Eye (tissue), 1 donor: ENCODE measurements at regions not wholly inside any gene's neighbourhood (a gene's known extent, or its start where the extent isn't known, plus 50 kb on each side); places are given as distances from the start of the nearest gene placed in this dataset.
"Not testable (repeated sequence)": the region's sequence is repeated elsewhere in the genome, so short reads cannot be mapped to it uniquely, and the experiment has no call there.

Experiments used
- DNase-seq: peaks from one replicate; pipeline ENCODE4 v3.0.0-alpha.2; 2015

DNA sequence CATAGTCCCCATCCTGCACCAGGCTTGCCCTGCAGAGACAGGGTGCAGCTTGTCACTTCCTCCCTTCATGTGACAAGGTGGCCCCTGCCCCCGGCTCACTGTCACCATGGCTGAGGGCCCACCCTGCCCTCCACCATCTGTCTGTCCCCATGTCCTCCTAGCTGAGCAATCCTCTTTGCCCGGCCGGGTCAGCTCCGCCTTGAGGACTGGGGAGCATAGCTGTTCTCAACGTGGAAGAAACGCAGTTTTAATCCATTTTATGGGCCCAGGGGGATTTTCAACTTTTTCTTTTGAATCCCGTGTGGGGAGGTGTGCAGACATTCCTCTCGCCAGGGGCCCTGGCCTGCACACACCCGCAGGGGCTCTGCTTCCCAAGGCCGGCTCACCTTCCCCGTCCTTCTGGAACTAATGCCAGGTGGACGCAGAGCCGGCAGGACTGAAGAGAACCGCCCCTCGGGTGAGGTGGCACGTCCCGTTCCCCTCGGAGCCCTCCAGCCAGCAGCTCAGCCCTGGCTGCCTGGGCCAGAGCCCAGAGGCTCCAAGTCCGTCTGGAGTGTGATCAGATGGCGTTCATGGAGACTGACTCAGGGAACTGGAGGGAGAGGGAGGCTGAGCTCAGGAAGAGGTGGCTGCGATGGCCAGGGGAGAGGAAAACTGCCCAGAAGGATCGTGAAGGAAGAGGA, 1108.7 kb downstream of the BRD1 start:
- DNase-seq: no peak

DNA sequence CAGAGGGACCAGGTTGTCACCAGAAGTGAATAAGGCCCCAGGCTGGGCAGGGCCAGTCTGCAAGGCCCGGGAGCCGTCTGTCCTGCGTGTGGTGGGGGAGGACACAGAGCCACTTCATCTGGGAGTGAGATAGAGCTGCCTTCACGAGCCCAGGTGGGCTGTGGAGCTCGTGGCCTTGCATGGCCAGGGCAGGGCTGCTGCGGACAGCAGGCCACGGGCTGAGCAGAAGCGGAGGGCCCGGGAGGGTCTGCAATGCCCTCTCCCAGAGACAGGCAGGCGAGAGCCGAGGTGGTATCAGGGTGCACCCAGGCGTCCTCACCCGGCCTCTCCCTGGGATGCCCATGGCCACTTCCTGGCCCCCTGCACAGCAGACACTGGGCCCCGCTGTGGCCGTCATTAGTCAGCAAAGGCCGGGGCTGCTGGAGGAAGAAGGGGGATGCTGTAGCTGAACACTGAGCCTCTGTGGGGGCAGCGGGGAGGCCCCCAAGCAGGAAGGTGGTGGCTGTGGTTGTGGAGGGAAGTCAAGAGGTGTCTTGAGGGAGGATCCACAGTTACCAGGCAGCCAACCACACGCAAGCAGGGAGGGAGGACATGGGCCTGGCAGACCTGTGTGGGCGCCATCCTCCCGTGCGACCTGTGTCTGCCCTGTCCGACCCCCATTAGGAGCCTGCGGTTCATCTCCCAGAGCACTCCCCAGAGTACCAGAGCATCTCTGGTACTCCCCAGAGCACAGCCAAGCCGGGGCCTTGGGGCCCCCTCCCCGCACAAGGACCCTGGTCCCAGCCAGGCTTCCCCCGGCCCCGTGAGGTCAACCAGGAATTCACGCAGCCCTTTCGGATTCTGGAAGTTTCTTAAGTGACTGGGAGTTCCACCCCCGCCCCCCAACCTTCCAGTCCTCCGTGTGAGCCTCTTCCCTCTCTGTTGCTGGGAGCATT, 1109.5 kb downstream of the BRD1 start:
- no peak for DNase-seq

DNA sequence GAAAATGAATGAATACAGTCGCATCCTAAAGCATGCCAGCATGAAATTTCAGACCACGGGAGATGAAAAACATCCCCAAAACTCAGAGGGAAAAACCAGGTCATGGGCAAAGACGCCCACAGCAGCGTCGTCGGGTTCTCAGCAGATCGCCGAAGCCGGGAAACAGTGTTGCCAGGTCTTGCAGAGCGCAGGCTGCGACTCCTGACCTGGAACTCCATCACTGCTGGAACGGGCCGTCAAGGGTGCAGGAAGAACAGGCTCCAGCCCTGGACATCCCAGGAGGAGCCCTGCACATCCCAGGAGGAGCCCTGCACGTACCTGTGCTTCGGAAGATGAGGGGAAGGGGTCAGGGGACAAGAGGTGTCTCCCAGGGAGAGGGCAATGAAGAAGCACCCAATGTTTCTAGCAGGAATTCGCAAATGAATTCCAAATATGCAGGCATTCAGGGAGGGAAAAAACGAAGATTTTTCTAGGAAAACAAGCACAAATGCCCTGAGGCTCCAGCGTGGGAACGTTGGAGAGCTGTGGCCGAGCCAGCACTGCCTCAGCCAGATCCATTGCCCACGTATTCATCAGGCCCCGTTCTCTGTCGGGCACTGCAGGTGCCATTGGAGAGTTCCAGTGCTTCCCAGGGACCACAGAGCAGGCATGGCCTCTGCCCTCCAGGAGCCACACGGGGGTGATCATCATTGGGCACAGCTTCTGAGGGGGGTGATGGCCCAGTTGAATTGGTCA, 1110.4 kb downstream of the BRD1 start:
- DNase-seq: no peak

DNA sequence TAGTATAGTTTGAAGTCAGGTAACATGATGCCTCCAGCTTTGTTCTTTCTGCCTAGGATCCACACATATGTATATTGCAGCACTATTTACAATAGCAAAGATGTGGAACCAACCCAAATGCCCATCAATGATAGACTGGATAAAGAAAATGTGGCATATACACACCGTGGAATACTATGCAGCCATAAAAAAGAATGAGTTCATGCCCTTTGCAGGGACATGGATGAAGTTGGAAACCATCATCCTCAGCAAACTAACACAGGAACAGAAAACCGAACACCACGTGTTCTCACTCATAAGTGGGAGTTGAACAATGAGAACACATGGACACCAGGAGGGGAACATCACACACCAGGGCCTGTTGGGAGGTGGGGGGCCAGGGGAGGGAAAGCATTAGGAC, 1111.5 kb downstream of the BRD1 start:
- not testable (repeated sequence) for DNase-seq

DNA sequence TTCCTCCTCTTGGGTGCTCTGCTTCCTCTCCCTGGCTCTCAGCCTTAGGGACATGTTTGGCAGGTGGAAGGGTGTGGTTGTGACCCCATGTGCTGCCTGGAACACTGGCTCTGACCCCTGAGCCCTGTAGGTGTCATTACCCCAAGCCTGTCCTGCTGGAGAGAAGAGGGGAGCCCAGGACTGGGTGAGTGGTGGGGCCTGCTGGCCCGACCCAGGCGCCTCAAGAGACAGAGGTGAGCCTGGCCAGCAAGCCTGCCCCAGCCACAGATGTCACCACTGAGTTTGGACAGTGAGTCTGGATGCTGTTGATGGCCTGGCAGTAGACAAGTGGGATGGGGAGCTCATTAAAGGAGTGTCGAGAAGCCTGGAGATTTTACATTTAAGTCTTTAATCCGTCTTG, 1112.2 kb downstream of the BRD1 start:
- no peak for DNase-seq

DNA sequence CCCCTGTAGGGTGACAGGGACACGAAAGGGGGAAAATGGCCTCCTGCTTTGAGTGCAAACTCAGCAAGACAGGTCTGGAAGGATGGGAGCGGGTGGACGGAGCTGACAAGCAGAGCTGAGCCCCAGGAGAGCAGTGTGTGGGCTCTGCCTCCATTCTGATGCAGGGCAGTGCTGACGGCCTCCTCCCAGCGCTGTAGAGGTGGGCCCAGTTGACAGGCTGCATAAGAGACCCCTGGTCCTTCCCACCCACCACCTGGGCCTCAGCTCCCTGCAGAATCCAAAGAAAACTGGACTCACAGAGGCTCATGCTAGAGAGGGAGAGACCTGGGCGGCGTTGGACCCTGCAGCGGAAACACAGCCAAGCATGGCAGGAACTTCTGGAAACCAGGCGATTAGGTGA, 1113.4 kb downstream of the BRD1 start:
- no peak for DNase-seq

DNA sequence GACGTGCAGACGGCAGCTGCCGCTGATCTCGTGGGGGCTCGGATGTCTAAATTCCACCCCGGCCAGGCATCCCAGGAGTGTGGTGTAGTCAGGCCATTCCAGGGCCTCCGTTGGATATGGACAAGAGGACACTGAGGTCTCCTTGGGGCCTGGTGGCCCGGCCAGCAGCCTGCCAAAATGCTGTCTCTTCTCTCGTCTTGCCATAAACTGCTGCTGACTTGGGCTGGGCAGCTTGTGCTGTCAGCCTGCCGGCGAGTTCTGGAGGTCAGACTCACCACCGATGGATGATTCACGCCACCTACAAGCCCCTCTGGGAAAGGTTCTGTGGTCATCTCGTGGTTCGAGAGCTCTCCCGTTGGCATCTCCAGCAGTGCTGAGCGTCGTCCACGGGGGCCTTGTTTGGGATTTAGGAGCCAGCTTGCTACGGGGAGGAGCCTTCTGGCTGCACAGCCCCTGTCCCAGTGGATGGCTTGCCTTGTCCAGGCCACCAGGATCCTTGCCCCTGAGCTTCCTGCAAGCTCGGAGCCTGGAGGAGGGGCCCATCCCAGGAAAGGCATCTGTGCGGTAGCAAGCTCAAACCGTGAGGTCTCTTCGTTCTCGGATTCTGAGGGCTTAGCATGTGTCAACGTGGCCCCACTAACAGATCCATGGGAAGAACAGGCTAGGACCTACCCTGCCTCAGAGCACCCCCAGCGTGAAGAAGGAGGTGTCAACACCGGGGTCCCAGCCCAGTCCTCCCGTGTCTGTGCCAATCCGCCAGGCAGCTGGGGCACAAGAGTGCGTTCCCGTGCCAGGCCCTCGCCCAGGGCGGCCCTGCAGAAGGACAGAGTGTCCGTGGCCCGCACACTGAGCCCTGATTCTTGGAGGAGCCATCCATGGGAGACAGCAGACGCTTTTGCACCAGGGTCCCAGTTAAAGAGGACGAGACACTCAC, 1114.1 kb downstream of the BRD1 start:
- DNase-seq: no peak

DNA sequence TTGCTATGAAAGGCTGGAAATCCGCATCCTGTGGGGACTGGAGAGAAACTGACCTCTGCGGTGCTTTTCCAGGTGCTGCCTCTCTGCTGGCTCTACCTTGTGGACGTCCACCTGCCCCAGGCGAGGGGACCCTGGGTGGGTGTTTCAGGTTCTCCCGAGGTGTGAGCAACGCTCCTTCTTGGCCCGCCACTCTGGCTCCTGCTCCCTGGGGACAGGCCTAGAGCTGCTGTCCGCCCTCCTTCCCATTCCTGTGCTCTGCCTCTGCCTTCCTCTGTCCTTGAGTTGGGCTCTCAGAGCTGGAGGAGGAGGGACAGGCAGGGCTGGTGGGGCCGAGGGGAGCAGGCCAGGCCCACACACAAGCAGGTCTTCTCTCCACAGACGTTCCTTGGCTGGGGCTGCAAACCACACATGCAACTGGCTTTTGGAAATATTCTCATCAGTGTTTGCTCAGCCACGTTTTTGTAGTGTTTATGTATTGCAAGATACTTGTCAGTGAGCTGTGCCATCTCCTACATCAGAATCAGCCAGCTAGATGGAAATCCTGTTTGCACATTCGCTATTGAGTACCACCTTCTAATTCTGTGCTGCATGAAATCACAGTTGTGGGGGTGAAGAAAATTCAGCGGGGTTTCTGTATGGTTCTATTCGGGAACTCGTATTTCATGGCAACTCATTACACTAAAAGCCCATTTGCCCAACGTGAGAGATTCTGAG, 1115.0 kb downstream of the BRD1 start:
- DNase-seq: no peak

DNA sequence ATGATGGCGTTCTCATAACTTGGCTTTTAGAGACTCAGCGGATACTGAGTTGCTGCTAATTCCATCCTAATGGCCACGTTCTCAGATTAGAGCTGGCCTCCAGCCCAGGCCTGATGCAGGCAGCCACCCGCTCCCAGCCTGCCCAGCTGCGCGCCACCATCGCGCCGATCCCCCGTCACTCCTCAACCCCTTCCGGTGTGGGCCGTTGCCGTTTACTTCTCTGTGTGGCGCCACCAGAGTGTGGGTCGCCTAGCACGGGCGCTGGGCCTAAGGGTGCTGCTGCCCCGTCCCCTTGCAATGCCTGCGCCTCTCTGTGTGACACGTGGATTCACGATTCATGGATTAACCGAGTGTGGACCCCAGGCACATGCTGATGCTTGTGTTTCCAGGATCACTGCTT, 1116.0 kb downstream of the BRD1 start:
- no peak for DNase-seq

DNA sequence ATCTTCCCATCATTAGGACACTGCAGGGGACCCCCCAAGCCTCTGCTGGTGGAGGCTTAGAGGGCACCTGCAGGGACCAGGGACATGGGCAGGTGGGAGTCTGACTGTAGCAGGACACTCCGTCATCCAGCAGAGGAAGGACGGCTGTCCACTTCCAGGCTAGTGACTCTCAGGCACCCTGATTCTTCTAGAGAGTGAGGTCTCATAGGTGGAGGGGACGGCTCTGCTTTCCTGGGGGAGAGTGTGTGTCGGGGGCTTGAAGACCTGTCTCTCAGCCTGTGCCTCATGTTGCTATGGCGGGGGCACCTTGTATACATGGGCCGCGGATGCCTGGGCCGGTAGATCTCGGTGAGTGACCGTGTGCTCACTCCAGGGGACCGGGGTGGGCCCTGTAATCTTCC, 1116.6 kb downstream of the BRD1 start:
- no peak for DNase-seq

DNA sequence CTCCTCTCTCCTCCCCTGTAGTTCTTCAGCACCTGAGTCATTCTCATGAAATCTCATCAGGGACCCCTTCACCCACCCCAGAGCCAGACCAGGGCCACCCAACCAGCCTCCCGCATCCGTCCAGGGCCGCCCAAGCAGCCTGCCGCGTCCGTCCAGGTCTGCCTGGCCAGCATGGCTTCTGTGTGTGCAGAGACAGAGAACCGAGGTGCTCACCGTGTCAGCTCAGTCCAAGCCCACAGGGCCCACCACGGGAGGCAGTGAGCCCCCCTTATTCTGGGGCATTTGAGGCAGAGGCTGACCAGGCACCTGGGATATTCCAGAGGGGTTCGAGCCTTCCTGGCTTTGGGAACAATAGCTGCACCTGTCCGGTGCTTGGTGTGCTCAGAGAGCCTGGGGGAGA, 1117.3 kb downstream of the BRD1 start:
- DNase-seq: no peak

DNA sequence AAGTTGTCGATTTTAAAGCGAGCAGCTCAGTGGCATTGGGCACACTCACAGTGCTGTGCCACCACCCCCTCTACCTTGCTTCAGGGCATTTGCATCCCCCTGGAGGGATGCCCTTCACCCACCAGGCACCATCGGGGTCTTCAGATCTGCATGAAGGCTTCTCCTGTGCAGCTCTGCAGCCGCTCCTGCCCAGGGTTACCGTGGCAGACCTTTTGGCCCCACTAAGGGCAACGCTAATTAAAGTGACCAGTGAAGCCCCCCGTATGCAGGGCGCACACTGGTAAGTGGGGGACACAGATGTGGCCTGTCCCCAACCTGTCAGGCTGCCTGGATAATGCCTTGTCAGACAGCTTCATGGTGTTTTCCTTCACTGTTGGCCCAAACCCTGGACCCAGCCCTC, 1117.7 kb downstream of the BRD1 start:
- DNase-seq: no peak

DNA sequence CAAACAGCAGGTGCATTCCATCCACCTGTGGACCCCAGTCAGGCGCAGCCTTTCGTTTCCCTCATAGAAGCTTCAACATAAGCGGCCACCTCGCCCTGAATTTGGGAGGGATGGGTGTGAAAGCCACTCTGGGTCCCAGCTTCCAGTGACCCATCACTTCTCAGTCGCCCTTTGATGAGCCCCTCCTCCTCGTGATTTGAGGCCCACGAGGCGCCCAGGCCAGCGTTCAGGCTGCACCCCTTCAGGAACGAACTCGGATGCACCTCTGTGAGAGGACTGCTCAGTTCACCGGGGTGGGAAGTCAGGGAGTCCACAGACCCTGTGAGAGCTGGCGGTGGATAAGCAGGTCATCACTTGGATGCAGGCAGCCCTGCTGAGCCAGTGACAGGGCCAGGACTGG, 1118.2 kb downstream of the BRD1 start:
- DNase-seq: no peak

DNA sequence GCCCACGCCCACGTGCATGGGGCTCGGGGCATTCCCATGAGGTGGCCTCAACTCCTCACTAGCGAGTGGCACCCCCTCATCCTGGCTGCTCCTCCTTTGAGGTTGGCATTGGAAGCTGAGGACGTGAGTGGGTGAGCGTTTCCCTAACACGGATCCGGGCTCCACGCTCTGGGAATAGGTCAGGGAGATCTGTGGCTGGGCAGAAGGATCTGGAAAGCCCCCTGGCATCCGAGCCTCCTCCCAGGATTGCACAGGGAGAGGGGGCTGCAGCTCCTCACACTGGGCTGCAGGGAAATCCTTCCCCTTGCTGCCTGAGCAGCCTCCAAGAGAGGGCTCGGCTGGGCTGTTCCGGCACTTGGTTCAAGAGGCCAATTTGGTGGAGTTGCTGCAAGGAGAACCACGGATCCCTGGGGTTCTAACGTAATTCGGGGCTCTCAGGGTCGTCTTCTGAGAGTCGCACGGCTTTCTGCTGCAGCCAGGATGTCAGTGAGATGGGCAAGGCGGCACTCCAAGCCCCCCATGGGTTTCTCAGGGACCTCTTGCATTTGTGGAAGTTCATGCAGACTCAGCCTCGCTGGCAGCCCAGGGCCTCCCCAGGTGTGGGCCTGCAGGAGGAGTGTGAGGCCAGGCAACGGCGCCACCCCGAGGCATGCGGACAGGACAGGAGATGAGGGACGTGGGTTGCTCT, 1119.0 kb downstream of the BRD1 start:
- DNase-seq: no peak

DNA sequence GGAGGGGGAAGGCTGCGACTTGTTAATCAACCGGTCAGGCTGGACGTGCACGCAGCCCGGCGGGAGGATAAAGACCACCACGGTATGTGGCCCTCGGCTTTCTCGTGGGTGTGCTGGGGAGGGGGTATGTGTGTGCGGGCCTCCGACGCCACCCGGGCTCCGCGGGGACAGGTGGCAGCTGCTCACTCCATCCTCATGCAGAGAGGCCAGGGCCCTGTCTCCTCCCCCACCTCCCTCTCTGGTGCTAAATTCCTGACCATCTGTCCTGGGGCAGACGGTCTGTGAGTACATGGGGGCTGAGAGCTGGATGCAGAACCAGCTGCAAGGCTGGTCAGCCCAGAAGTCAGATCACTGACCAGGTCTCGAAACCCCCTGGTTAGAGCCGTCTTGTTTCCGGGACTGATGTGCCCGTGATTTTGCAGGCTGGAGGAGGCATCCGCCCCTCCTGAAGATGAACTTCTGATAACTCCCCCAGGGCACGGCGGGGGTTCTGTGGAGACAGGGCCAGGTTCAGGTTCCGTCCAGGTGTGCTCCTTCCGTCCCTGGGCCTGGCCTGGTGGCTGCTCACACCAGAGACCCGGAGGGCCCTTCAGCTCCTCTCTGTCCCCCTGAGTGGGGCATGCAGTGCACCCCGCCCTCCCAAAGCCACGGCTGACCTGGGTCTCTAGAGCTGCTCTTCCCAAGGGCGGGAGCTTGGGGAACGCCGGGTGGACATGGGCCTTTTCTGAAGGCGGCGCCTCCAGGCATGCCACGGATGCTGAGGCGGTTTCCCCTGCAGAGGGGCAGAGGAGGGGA, 1119.7 kb downstream of the BRD1 start:
- no peak for DNase-seq

DNA sequence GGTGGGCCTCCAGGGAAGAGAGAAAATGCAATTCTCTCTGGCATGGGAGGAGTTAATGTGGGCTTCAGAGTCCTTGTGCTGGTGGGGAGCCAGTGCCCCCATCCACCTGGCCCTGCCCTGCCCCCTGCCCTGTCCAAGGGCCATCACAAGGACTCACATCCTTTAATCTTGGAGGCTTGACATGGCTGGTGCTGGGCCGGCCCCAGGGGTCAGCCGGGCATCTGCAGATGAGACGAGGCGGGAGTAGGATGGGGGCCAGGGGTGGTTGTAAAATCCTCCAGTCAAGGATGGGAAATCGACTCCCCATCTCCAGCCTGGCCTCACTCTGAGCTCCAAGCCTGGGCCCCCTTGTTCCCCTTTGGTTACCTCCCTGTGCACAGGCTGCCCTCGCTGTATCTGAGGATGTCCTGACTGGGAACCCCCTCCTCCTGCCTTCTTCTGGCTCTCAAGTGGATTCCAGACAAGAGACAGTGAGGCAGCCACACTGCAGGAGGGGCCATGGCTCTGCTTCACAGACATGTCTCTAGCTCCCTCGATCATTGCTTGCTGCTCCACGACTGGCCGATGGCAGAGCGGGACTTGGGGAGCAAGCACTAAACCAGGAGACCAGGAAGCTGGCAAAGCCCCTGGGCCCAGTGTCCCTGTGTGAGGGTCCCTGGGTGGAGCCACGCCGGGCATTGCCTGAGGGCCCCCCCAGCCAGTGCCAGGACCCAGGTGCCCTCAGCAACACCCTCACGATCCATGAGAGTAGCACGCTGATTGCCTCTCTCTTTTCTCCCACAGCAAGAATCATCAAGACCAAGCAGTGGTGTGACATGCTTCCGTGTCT, 1120.5 kb downstream of the BRD1 start:
- DNase-seq: no peak

DNA sequence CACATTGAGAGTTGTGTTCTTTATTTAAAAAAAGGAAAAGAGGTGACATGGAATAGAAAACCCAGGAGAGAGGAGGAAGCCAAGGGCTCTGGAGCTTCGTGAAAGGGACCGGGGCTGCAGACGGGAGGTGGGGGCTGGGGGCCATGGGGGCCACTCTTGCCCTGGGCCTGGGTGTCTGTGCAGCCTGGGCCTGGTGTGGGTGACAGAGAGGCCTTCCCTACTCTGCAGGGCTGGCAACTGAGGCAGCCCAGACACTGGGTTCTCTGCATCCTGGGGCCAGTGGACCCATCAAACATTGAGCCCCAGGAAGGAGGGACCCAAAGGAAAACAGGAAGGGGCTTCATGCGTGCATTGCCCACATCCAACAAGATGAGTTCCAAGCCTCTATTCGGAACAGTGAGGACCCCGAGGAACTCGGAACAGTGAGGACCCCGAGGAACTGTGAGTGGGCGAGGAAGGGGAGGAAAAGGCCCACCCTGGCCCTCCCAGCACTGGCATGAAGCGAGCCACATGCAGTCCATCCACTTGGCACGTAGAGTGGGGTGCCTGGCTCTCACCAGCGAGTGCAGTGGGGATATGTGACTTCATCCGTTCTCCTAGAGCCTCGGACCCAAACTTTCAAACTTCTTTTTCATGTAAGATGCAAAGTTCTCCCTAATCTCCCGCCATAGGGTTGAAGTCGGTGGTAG, 1121.6 kb downstream of the BRD1 start:
- no peak for DNase-seq

DNA sequence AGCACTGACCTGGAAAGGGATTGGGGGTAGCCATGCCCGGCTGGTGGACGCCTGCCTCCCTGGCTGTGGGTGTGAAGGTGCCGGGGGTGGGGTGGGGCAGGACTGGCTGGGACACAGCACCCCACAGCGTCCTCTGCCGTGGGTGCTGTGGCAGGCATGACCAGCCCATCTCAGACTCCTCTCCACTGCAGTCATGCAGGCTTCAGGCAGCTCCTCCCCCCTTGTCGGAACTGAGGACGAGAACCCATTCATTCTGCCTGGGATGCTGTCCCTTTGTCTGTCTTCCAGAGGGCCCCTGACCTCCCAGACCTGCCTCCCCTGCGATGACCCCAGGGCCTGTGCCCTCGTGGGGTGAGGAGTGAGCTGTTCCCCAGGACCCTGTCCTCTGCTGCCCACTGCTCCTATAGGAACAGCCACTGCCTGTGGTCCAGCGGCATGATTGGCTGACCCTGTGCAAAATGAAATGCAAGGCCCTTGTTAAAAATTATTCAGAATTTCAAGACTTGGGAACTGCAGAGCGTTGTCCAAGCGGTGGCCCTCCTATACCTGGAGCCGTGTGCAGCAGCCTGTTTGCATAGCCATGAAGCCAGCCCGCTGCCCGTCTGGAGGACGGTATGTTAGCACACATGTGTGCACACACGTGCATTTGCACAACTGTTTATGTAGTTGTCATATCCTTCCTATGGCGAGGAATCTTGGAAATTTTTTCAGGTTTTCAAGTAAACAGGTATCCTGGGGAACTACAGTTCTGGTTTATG, 1122.3 kb downstream of the BRD1 start:
- no peak for DNase-seq
